ENCODE measurements at regions not wholly inside any gene's neighbourhood (a gene's known extent, or its start where the extent isn't known, plus 50 kb on each side); places are given as distances from the start of the nearest gene placed in this dataset.

GRCh38 chr6:87908978-87909811 is 138.4 kb upstream of the SPACA1 start:
- Histone ChIP-seq H3K36me3 (ENCODE audit: control insufficient read depth in 2 of 2, extremely low read depth in 1 of 2, insufficient read depth in 2 of 2, low read length in 2 of 2) (no peaks in the 10 kb centered on the region), H3K27ac (ENCODE audit: control insufficient read depth, insufficient read depth, low read length) (no peak overlapping the region), H3K9me3 (ENCODE audit: control insufficient read depth, low read depth, low read length) (peaks cover 2% of the 10 kb centered on the region), H3K4me1 (ENCODE audit: control insufficient read depth, extremely low read depth, insufficient read depth, low read length) (peaks cover 7% of the 10 kb centered on the region), H3K79me2 (ENCODE audit: control insufficient read depth, insufficient read depth, low read length) (no peaks in the 10 kb centered on the region), H3K9ac (ENCODE audit: control insufficient read depth, extremely low read depth, insufficient read depth, low read length) (no peak overlapping the region), H2AFZ (ENCODE audit: control insufficient read depth, low read length) (no peak overlapping the region), H3K4me2 (ENCODE audit: control insufficient read depth, extremely low read depth, insufficient read depth, low read depth, low read length) (no peak overlapping the region), H3K27me3 (ENCODE audit: control insufficient read depth, extremely low read depth, insufficient read depth, low read length) (peaks cover 20% of the 10 kb centered on the region), H3K9me1 (ENCODE audit: control insufficient read depth, extremely low read depth, insufficient read depth, low read length) (no peaks in the 10 kb centered on the region), H4K20me1 (ENCODE audit: control insufficient read depth, extremely low read depth, insufficient read depth, low read length) (no peaks in the 10 kb centered on the region), H3K4me3 (ENCODE audit: control insufficient read depth in 2 of 3, extremely low read depth in 1 of 3, insufficient read depth in 2 of 3, low read depth in 1 of 3, low read length in 3 of 3) (no peak overlapping the region)
- DNase-seq (ENCODE audit: low read depth, low spot score), result no peak
- TF ChIP-seq, protein P1, sequence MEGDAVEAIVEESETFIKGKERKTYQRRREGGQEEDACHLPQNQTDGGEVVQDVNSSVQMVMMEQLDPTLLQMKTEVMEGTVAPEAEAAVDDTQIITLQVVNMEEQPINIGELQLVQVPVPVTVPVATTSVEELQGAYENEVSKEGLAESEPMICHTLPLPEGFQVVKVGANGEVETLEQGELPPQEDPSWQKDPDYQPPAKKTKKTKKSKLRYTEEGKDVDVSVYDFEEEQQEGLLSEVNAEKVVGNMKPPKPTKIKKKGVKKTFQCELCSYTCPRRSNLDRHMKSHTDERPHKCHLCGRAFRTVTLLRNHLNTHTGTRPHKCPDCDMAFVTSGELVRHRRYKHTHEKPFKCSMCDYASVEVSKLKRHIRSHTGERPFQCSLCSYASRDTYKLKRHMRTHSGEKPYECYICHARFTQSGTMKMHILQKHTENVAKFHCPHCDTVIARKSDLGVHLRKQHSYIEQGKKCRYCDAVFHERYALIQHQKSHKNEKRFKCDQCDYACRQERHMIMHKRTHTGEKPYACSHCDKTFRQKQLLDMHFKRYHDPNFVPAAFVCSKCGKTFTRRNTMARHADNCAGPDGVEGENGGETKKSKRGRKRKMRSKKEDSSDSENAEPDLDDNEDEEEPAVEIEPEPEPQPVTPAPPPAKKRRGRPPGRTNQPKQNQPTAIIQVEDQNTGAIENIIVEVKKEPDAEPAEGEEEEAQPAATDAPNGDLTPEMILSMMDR (optimal IDR thresholded peaks at IDR 0.05 in 1 of 3, IDR thresholded peaks at IDR 0.05 in 1 of 3, conservative IDR thresholded peaks at IDR 0.05 in 1 of 3; ENCODE audit: extremely low read depth in 1 of 3, insufficient read depth in 2 of 3, low read length in 3 of 3), result no peak
- no peak for TF ChIP-seq EZH2 (IDR thresholded peaks at IDR 0.05; ENCODE audit: low read length)
- dilution Hi-C loops (cut with MboI; ENCODE audit: extremely low pct_ligation_motif_present, low sequenced_read_pairs), result no loop called here
- no peak for FAIRE-seq

DNA sequence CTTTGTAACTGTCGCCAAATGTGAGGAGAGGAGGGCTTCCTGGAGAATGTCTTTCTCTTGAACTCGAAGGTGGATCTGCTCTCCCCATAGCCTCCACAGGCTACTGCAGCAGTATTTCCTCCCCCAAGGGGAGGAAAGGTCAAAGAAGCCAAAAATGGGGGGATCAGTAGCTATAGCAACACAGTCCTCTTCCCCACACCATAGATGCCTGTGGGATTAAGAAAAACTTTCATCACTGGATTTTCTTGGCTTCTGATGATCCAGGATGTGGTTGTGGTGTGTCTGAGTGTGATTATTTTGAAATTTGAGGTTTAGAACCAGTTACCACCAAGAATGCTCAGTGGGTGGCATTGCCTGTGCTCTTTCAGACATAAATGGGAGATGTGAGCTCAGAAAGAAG is 140.1 kb upstream of the SPACA1 start:
- Histone ChIP-seq H3K4me2 (ENCODE audit: control insufficient read depth, extremely low read depth, insufficient read depth, low read depth, low read length) (no peak overlapping the region), H4K20me1 (ENCODE audit: control insufficient read depth, extremely low read depth, insufficient read depth, low read length) (no peaks in the 10 kb centered on the region), H3K36me3 (ENCODE audit: control insufficient read depth in 2 of 2, extremely low read depth in 1 of 2, insufficient read depth in 2 of 2, low read length in 2 of 2) (no peaks in the 10 kb centered on the region), H2AFZ (ENCODE audit: control insufficient read depth, low read length) (no peak overlapping the region), H3K9ac (ENCODE audit: control insufficient read depth, extremely low read depth, insufficient read depth, low read length) (no peak overlapping the region), H3K4me3 (ENCODE audit: control insufficient read depth in 2 of 3, extremely low read depth in 1 of 3, insufficient read depth in 2 of 3, low read depth in 1 of 3, low read length in 3 of 3) (no peak overlapping the region), H3K27ac (ENCODE audit: control insufficient read depth, insufficient read depth, low read length) (no peak overlapping the region), H3K27me3 (ENCODE audit: control insufficient read depth, extremely low read depth, insufficient read depth, low read length) (peaks cover 18% of the 10 kb centered on the region), H3K79me2 (ENCODE audit: control insufficient read depth, insufficient read depth, low read length) (no peaks in the 10 kb centered on the region), H3K9me1 (ENCODE audit: control insufficient read depth, extremely low read depth, insufficient read depth, low read length) (no peaks in the 10 kb centered on the region), H3K4me1 (ENCODE audit: control insufficient read depth, extremely low read depth, insufficient read depth, low read length) (peaks cover 7% of the 10 kb centered on the region), H3K9me3 (ENCODE audit: control insufficient read depth, low read depth, low read length) (peaks cover 2% of the 10 kb centered on the region)
- dilution Hi-C loops (cut with MboI; ENCODE audit: extremely low pct_ligation_motif_present, low sequenced_read_pairs), result no loop called here
- FAIRE-seq (no peak), DNase-seq (ENCODE audit: low read depth, low spot score) (no peak)
- TF ChIP-seq, protein P1 (optimal IDR thresholded peaks at IDR 0.05 in 1 of 3, IDR thresholded peaks at IDR 0.05 in 1 of 3, conservative IDR thresholded peaks at IDR 0.05 in 1 of 3; ENCODE audit: extremely low read depth in 1 of 3, insufficient read depth in 2 of 3, low read length in 3 of 3), result no peak
- TF ChIP-seq EZH2 (IDR thresholded peaks at IDR 0.05; ENCODE audit: low read length), result no peak
